ENCODE measurements at regions not wholly inside any gene's neighbourhood (a gene's known extent, or its start where the extent isn't known, plus 50 kb on each side); places are given as distances from the start of the nearest gene placed in this dataset.

GRCh38 chr4:3384391-3384770, 57.4 kb upstream of the HGFAC start:
- no peak for DNase-seq

GRCh38 chr4:3384771-3385710, 56.7 kb upstream of the HGFAC start:
- peak in 1 of 2 donors; percentile 33 for DNase-seq

DNA sequence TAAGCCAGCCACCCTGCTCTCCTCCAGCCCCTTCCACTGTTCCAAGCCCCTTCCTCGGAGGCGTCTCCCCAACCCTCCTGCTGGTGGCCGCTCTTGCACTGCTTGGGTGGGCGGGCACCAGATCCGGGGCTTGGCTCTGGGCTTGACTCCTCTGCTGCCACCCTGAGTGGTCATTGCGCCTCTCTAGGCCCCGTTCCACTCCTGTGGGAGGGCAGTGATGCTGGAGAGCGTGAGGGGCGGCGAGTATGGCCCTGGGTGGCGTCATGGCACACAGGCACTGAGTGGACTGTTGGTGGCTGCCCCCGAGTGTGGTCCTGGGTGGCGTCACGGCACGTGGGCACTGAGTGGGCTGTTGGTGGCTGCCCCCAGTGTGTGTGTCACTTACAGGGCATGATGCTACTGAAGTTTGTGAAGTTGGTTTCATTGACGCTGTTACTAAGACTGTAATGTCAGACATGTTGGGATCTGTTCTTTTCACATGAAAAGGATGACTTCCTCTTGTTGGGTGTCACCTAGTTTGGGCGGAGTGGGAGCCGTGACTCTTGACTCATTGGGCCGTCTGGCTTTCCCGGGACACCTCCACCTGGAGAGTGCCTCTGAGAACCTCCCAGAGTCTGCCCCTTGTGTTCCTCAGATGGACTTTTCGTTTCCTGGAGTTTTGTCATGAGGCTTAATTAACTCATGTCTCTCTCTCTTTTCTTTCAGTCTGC, 55.9 kb upstream of the HGFAC start:
- no peak for DNase-seq

GRCh38 chr4:3386526-3386925, 55.2 kb upstream of the HGFAC start:
- DNase-seq: no peak

- DNase-seq: no peak
These were observed 54.4 kb upstream of the HGFAC start for GRCh38 chr4:3387154-3387942.

DNA sequence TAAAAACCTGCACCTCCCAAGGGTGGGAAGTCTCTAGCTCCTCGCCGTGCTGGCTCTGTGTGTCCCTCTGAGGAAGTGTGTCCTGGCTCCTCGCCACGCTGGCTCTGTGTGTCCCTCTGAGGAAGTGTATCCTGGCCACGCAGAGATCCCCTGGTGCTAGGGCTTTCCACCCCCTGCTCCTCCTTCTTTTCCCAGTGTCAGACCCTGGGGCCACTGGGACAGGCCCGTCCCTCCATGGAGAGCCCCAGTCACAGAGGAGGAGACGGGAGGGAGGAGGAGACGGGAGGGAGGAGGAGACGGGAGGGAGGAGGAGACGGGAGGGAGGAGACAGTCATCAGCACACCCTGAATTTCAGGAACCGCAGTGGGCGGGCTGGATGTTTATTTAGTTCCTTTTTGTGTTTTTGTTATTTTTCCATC, 53.8 kb upstream of the HGFAC start:
- DNase-seq: peak in 1 of 2 donors; percentile 61

DNA sequence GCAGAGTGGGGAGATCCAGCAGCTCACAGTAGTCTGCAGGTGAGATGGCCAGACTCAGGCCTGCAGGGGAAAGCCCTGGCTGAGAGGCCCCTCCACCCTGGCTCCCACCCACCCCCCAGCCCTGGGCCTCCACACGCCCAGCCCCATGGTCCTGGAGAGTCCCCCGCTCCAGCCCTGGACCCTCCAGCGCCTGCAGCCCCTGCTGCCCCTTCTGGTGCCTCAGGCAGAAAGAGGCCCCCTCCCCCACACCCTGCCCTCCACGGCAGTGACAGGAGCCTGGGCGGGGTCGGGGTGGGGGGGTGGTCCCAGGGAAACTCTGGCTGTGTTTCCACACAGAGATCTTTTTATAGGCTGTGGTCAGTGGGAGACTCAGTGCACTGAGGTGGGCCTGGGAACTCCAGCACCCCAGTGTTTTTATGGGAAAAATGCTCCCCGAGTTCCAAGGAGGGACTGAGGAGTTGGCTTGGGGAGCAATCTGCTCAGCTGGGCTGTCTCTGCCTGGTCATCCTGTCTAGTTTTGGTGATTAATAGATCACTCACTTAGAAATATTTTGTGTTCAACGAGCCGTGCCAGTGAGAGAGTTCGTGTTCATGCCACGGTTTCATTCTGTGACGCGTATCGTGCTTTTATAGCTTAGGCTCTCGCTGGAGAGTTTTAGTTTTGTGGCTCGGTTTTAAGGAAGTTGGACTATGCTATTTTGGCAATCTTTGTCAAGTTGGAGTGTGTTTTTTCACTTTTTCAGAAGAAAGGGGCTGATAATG, 53.1 kb upstream of the HGFAC start:
- DNase-seq: no peak

DNA sequence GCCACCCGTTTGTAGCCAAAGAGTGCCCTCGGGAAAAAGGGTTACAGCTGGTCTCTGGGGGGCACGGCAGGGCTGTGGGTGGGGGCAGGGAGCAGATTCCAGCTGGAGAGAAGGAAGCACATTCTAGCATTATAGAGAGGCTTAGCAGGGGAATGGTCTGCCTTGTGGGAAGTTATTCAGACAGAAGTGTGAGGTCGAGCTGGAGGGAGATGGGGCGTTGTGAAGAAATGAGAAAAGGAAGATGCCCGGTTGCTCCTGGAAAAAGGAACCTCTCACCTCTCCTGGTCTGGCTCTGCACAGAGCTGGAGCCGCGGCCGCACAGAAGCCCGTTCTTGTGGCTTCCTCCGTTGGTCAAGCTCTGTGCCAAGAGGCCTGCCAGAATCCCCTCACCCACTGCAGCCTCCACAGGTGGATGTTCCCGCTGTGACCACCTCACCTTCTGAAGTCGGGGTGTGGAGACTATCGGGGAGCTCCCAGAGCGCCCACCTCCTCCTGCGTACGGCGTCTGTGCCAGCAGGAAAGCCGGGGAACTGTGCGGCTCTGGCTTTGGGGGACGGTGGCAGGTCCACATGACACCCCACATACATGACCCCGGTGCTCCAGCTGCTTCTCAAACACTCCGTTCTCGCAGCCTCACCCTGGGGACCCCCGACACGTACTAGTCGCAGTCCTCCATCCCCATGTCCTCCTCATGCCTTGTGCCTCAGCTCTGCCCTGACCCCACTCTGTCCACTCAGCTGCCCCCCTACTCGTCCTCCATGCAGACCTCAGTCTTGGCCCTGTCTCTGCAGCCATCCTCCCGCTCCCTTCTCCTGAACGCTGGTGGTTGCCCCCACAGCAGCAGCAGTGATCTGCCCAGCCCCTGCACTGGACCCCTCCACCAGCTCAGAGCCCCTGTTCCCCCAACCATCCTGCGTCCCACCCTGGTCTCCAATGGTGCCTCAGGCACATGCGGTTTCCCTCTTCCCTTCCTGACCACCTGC, 52.2 kb upstream of the HGFAC start:
- no peak for DNase-seq

GRCh38 chr4:3390288-3390811, 51.4 kb upstream of the HGFAC start:
- DNase-seq: no peak

DNA sequence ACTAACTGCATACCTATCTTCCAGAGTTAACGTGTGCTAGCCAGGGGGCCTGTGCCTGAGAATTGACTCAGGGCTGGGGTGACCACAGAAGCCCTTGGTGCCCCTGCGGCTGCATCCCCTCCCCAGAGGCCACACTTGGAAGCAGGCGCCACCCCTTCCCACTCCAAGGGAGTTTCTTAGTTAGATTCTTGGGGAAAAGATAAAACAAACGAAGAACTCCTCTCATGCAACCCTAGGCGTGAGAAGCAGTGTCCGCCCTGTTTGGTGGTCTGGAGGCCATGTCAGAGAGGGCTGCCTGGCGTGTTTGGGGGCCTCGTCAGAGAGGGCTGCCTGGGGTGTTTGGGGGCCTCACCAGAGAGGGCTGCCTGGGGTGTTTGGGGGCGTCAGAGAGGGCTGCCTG, 50.3 kb upstream of the HGFAC start:
- DNase-seq: no peak
